Coronary artery (tissue), 2 donors: ENCODE measurements at regions not wholly inside any gene's neighbourhood (a gene's known extent, or its start where the extent isn't known, plus 50 kb on each side); places are given as distances from the start of the nearest gene placed in this dataset.
"Not testable (repeated sequence)": the region's sequence is repeated elsewhere in the genome, so short reads cannot be mapped to it uniquely, and the experiment has no call there.

Experiments
- DNase-seq: peaks from one replicate; pipeline ENCODE4 v3.0.0-alpha.2; 2017; ENCODE audit warnings: low spot score
- H3K27ac ChIP-seq, 2 donors: fragments of 200-600 bp; sonication (generic); one replicate each; pipeline ENCODE4 v1.5.1; 2016 to 2019
- H3K4me3 ChIP-seq: fragments of 200-600 bp; sonication (generic); 2 replicates; pipeline ENCODE4 v1.5.1; 2016; ENCODE audit warnings: mild to moderate bottlenecking, moderate library complexity
- TF ChIP-seq, protein P1 (sequence below): fragments of 200-600 bp; sonication (generic); IDR thresholded peaks from one replicate; pipeline ENCODE4 v1.5.1; 2019; ENCODE audit warnings: antibody characterized with exemption

- TF ChIP-seq, protein P1, sequence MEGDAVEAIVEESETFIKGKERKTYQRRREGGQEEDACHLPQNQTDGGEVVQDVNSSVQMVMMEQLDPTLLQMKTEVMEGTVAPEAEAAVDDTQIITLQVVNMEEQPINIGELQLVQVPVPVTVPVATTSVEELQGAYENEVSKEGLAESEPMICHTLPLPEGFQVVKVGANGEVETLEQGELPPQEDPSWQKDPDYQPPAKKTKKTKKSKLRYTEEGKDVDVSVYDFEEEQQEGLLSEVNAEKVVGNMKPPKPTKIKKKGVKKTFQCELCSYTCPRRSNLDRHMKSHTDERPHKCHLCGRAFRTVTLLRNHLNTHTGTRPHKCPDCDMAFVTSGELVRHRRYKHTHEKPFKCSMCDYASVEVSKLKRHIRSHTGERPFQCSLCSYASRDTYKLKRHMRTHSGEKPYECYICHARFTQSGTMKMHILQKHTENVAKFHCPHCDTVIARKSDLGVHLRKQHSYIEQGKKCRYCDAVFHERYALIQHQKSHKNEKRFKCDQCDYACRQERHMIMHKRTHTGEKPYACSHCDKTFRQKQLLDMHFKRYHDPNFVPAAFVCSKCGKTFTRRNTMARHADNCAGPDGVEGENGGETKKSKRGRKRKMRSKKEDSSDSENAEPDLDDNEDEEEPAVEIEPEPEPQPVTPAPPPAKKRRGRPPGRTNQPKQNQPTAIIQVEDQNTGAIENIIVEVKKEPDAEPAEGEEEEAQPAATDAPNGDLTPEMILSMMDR, result no peak
Measured at GRCh38 chr11:42906226-42906625, 405.6 kb upstream of the API5 start.

GRCh38 chr11:42913731-42914130, 398.1 kb upstream of the API5 start:
- H3K4me3 ChIP-seq, result no peak overlapping the region
- no peak for DNase-seq
- H3K27ac ChIP-seq, result no peak overlapping the region
- TF ChIP-seq, protein P1, result no peak

More at GRCh38 chr11:42906226-42906625, 405.6 kb upstream of the API5 start:
- no peak for DNase-seq
- H3K27ac ChIP-seq, result no peak overlapping the region
- H3K4me3 ChIP-seq, result no peak overlapping the region

DNA sequence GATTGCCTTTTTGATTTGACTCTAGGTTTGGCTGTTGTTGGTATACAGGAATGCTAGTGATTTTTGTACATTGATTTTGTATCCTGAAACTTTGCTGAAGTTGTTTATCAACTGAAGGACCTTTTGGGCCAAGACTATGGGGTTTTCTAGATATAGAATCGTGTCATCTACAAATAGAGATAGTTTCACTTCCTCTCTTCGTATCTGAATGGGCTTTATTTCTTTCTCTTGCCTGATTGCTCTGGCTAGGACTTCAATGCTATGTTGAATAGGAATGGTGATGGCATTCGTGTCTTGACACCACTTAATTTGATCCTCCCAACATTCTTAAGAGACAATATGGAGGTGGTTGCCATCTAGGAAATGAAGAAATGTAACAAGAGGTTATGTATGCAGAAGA, 388.1 kb upstream of the API5 start:
- TF ChIP-seq, protein P1, result no peak
- DNase-seq, result no peak
- H3K4me3 ChIP-seq, result no peak overlapping the region
- H3K27ac ChIP-seq, result no peak overlapping the region

GRCh38 chr11:42925916-42926315, 385.9 kb upstream of the API5 start:
- DNase-seq, result no peak
- Histone ChIP-seq H3K27ac (no peak overlapping the region), H3K4me3 (no peak overlapping the region)
- TF ChIP-seq, protein P1, result no peak

DNA sequence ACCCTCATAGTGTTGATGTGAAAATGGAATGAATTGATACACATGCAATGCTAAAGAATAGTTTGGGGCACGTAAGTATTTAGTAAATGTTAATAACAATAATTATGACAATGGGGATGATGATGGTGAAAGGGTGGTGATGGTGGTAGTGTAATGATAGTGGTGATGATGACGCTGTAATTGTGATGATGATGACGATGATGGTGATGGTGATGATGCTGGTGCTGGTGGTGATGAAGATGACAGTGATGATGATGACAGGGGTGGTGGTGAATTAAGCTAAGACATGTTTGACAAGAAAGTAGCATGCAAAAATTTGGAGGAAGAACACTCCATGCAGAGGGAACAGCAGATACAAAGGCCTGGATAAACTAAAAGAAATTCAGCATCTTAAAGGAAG, 364.4 kb upstream of the API5 start:
- no peak overlapping the region for H3K4me3 ChIP-seq
- TF ChIP-seq, protein P1, result no peak
- no peak for DNase-seq
- no peak overlapping the region for H3K27ac ChIP-seq

GRCh38 chr11:42949738-42950376, 361.9 kb upstream of the API5 start:
- H3K4me3 ChIP-seq, DNase-seq, H3K27ac ChIP-seq: not testable (repeated sequence)

- TF ChIP-seq, protein P1, result no peak
- H3K27ac ChIP-seq, result no peak overlapping the region
- no peak overlapping the region for H3K4me3 ChIP-seq
- no peak for DNase-seq
Measured at GRCh38 chr11:42951266-42951665, 360.5 kb upstream of the API5 start.
